HUDEP-2 (cell line): ENCODE measurements at regions not wholly inside any gene's neighbourhood (a gene's known extent, or its start where the extent isn't known, plus 50 kb on each side); places are given as distances from the start of the nearest gene placed in this dataset.

Experiments used
- DNase-seq, 76 experiments: peaks; one replicate each; lab custom pipeline; 2025; ENCODE audit not compliant: unreplicated experiment in 76 of 76; lab: John Stamatoyannopoulos, UW

DNA sequence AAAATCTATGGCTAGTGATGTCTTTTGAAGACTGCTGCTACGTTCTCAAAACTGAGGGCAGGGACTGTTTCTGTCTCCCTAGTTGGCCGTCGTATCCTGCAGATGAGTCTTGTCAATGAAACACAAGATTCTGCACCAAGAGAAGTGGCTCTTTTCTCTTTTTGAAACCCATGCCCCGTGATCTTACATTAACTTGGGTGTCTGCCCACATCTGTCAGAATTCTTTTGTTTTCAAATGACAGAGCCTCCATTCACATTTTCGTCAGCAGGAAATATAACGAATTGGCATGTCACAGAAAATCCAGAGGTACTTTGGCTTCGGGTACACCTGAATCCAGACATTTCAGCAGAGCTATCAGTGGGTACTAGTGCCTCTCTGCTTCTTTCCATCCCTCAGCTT lies 331.3 kb upstream of the PROK2 start:
- no peak for DNase-seq

DNA sequence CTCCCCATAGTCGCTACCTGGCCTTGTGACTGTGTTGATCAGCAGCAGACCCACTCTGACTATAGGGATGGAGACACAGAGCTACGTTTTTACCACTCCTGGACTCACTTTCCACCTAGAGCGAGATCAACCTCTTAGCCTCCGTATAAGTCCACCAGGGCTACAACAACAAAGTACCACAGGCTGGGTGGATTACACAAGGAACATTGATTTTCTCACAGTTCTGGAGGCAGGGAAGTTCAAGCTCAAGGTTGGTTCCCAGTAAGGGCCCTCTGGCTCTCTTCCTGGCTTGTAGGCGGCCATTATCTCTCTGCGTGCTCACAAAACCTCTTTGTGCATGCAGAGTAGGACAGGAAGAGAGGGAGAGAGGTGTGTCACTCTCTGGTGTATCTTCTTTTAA lies 330.4 kb upstream of the PROK2 start:
- DNase-seq = no peak

DNA sequence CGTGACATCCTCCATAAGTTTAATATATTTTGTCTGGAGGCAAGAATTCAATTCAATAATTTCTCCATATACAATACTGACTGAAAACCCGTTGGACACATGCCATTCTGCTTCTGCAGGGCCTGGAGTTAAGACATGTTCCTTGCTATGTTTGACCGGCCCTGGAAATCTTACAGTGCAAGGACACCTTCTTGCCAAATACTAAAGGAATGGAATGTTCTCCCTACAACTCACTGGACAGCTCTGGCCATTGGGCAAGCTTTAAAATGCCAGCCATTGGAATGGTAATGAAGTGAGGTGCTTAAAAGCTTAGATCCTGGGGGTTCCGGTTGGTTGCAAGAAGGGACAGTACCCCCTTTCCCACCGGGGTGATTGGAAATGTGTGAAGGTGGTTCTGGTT lies 329.8 kb upstream of the PROK2 start:
- no peak for DNase-seq

DNA sequence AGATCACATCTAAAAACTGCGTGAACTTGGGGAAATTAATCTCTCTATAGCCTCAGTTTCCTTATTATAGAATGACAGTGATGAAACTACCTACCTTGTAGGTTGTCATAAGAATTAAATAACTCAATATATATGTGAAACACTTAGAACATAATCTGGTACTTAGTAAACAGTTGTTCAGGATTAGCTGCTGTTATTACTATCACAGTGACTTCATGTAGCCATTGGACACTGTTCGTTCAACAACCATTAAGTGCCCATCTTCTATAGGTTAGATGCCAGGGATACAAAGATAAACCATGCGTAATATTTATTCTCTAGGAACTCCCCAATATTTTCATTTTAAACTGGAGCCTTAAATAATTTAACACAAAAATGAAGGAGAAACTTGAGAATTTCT lies 329.0 kb upstream of the PROK2 start:
- DNase-seq = no peak

DNA sequence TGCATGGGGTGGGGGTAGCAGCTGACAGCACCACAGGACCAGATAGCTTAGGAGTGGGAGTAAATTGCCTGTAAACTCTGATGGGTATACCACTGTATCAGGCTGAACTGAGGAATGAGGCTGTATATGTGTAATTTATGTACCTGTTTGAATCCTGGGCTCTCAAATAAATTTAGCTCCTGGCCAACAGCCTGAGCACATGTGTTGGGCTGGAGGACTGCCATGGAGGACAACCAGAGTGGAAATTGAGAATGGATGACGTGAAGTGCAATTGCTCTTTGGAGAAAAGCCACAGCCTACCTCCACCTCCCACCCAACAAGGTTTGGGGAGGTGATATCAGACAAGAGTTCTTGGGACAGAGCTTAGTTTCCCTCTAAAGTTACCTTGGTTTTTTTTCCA lies 328.6 kb upstream of the PROK2 start:
- DNase-seq = no peak

DNA sequence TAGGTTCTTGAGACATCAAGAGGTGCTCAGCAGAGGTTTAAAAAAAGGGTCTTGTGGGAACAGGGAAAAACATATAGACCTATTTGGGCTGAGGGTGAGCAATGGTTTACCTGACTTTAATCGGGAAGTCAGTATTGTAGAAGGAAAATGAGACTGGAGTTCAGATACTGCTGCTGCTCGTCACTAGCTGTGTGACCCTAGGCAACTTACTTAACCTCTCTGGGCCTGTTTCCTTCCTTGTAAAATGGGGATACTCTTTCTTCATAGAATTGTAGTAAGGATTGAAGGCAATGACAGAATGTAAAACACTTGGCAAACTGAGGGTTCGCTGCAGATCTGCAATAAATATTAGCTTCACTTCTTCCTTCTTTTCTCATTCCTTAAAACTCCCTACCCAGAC lies 327.5 kb upstream of the PROK2 start:
- no peak for DNase-seq

DNA sequence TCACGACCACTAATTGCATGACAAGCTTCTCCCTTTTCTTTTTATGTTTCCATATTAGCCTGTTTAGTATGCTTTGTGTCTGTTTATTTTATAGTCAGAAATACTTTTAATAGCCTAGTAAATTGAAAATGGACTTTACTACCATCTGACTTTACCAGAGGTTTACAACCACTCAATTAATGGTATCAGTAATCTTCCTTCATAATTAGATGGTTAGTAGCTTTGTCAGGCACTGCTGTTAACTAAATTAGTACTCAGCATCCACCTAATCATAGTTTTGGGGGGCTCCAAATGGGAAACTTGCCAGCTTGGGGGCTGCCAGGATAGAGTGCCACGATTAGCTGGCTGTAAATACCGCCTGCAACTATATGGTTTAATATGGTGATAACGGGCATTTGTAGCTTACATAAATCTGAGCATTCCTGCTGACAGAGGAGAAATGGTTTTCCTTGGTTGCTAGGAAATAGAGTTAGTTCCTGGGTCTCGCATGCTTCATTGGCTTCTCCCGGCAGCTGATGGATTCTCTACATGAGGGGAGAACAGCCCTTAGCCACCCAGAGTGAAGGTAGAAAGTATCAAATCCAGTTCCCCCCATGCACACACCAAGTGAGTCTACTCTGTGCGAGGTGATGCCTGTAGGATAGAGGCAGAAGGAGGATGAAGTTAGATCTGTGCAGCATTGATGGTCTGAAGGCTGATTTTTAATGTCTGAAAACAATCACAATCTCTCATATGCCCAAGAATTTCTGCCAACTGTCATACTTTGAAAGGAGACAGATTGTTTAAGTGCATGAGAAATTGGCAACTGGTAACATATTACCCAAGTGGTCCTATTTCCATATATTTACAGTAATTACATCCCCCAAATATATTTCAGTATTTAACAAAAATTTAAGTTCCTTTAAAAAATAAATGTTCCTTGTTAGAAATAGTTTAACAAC lies 326.6 kb upstream of the PROK2 start:
- DNase-seq = no peak

DNA sequence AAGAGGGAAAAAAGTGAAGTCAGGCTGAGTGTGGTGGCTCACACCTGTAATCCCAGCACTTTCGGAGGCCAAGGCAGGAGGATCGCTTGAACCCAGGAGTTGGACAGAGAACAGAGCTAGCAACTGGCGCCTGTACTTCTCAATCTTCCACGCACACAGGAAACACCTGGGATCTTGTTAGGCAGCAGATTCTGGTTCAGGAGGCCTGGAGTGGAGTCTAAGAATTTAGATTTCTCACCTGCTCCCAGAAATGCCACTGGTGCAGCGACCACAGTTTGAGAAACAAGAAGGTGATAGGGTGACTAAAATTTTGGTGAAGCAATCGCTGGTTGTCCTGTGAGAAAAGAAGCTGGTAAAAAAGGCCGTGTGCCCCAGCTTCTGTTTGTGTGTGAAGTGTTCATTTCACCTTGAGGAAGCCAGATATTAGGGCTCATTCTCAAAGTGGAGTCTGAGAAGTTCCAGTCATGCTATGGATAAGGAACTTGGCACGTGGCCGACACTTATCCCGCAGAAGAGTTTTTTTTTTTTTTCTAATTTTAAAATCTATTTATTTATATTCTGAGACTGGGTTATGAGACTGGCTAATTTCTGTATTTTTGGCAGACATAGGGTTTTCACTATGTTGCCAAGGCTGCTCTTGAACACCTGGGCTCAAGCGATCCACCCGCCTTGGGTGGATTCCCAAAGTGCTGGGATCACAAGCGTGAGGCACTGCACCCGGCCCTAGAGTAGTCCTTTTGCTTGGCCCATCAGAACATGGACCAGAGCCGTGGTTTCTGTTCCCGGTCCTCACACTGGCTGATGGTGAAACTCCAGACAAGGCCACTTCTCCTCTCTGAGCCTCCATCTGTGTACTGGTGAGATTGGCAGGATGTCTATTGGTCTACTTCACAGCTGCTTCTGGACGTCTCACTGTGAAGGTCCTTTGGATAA lies 324.6 kb upstream of the PROK2 start:
- DNase-seq = no peak

DNA sequence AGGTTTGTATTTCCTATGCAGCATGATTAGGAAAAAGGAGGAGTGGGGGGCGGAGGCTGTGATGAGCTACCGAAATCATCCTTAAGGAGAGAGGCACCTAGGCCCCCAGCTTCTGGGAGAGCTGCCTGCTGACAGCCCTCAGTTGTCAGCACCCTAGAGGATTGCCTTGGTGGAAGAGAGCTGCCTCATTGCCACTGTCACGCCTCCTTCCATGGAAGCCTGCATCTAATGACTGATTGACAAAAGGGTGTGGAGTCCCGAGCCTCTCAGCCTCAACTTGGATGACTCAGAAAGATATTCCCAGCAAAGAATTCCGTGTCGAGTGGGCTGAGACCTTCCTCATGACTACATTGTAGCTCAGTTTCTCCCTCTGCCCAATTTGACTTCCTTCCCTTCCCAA lies 320.4 kb upstream of the PROK2 start:
- DNase-seq = no peak

DNA sequence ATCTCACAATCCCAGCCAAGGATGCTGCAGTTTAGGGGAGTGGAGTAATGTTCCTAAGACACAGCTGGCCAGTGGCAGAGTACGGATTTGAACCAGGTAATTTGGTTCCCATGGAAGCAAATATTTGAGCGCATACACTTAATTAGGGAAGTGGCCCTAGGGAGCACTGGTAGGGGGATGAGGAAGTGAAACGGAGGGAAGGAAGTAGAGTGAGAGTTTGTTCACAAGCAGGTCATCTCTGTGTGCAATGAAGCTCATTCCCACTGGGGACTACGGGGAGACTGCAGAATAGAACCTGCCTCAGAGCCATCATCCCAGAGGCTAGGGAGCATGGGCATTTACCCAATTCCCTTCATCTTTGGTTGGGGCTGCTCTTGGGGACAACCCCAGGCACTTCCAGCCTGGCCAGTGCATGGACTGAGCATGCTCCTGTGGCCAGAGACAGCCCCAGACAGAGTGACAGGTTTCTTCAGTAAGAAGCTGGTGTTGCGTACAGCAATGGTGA lies 317.2 kb upstream of the PROK2 start:
- no peak for DNase-seq

DNA sequence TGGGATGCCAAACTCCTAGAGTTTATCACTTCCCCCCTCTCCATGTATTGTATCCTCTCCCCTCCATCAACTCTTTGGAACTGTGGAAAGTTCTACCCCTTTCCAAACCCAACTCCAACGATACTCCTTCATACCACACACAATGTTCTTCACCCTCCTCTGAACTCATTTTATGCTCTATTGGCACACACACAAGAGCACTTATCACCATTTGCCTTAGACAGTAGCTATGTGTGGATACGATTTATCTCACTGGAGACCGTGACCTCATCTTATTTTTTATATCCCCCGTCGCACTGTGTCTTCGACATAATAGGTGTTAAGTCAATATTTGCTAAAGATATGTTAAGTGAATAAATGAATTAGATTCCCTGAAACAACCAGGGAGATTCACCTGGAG lies 316.5 kb upstream of the PROK2 start:
- DNase-seq = no peak

DNA sequence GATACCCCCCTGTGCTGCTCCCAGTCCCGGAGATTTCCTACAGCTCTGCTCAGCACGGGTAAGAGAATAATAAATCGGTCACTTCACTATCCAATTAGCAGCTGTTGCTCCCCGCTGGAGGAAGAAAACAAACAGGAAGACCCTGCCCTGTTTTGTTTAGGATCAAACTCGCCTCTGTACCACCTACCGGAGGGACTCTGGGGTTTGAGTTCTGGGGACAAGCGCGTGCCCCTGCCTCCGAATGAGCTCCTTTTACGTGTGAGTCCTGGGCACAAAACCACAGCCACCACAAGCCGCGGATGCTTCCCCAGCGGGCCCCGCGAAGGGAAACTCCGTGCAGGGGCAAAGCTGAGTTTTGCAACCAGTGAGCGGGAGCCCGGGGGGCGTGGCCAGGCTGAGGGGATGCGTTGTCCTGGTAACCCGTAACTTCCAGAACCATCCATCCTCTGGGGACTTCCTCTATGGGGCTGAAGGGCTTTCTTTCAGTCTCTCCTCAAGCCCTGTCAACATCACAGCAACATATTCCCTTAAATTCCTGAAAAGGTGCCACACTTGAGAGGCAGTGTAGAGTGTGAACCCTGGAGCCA lies 315.7 kb upstream of the PROK2 start:
- peak in 6 of 76 experiments; percentile 9 to 18 (median 14) for DNase-seq

DNA sequence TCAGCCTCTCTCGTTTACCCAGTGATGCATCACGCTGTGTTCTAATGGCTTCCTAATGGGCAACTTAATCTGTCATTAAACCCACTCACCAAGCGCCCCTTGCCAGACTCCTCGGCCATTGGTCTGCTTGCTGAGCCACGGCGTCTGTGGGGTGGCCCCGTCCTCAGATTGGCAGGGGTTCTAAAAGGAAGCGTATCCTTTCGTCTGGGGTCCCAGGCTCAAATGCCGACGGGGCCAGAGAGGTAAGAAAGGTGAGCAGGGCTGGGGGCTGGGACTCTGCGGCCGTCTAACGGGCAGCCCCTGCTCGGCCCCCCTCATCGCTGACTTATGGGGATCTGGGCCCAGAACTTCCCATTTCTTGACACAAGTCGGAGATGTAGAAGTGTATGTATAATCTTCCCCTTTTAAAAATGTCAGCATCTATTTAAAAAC lies 315.1 kb upstream of the PROK2 start:
- no peak for DNase-seq

DNA sequence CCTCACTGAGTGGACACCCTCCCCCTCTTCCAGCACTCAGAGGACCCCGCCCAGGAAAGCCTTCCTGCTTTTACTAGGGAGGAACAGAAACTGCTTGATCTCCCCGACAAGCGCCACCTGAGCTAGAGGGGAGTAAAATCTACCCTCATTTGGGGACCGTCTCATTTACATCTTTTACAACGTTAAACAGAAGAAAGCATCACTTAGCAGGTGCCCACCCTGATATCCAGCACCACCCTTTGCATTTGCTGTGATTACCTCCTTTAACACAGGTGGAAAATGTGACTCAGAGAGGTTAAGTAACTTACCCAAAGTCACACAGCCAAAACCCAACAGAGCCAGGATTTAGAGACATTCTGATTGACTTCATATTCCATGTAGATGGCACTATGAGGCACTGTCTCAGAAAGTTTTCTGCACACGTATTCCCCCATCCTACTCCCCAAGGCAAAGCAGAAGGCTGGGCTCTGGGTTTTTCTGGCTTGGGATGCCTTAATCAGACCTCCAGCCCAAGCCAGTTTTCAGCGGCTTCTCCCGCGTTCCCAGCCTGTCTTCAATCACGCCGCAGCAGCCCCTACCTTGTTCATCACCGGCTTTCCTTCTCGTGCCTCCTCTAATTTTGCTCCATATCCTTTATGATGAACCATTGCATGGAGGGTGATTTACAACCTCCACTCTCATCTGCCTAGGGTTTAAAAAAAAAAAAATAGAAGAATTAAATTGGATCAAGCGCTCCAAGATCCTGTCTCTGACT lies 314.6 kb upstream of the PROK2 start:
- DNase-seq = no peak

DNA sequence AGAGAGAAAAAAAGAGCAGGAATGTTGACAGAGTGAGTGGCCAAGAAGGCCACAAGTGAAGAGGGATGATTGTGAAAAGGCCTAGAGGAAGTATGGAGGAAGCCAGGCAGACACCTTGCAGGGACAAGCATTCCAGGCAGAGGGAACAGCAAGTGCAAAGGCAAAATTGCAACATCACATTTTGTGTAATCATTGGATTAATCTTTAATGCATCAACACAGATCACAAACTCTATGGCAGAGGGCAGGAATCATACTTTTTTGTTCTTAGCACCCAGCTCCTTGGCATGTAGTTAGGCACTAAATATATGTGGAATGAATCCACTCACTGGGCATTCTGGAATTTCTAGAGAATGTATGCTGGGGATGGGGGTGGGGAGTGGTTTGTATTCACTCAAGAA lies 312.1 kb upstream of the PROK2 start:
- DNase-seq = no peak

DNA sequence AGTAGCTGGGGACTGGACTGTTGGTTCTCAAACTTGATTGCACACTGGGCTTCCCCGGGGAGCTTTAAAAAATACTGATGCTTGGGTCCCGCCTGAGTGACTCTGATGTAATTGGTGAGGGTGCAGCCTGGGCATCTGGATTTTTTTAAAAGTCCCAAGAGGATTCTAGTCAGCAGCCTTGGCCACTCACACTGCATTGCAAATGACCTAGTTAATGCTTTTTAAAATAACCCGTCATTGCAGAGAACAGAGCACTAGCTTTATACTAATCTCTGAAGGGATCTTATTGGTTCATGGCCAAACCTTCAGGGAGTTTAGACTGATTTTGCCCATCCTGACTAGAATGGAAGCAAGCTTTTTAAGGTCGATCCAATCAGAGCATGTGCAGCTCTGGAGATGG lies 310.6 kb upstream of the PROK2 start:
- no peak for DNase-seq

DNA sequence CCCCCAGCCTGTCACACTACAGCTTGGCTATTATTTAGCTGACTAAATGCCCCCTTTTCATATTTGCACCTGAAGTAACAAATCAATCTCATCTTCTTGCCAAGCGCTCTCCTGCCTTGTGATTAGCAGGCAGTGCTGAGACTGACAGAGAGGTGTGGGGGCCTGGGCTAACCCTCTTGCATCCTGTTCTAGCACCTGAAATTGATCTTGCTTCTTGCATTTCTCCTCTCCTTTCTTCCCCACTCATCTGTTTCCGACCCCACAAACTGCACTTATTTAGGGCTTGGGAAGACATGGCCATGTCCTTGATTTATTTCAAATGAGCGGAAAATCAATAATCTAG lies 309.0 kb upstream of the PROK2 start:
- no peak for DNase-seq

DNA sequence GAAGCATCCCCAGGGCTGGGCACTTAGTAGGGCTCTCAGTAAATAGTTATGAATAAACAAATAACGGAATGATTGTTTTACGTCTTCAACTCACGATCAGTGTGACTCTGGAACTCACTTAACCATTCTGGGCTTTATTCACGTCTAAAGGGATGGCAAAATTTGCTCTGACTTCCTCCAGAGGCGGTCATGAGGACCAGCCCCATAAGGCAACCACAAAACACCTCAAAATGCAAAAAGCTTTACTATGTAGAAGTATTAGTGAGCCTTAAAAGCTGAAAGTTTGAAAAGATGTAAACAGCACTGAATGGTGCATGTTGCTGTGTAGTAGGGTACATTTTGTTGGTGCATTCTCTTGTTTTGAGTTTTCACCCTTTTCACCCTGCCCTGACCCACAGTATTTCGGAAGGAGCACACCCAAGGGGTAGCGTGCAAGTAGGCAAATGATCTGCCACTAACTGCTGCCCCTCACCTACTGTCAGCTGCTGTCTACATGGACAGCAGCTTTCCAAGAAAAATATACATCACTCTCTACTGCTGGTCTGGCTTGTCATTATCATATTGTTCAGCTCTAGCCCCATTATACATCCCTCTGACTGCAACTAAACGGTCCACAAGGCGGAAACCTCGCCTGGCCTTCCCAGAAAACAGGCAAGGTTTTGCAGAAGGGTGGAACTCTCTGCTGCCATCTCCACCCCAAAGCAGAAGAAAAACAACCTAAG lies 308.5 kb upstream of the PROK2 start:
- no peak for DNase-seq

DNA sequence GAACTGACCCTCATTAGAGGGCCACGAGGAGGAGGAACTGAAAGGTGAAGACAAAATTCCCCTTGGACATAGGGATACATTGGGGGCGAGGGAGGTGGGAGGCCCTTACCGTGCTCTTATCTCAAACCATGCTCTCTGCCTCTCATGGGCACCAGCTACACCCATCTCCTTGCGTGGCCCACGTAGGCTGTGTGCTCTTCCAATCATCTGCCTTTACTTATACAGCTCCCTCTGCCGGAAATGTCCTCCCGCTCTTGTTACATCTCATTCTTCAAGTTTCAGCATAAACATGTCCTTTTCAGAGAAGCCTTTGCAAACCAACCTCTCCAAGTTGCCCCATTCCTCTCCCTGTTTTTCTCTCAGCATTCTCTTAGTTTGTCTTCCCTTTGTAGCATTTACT lies 307.8 kb upstream of the PROK2 start:
- DNase-seq = no peak

DNA sequence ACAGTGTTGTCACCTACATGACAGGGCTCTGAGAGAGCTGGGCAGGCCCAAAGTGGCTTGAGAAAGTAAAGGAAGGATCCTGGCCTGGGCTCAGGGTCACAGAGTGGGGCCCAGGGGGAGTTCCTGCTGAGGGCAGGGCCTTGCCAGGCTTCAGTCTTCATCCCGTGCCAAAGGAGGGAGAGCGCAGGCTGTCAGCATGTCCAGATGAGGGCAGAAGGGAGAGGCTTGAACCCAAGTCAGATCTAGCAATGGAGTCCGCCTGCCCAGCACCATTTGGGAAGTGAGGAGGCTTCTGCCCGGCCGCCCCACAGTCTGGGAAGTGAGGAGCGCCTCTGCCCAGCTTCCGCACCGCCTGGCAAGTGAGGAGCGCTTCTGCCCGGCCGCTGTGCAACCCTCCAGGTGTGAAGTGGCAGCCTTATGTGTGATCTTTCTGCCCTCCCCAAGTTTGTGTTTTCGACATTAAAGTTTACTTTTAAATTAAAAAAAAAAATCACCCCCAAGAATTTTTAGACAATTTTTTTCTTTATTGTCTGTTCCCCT lies 303.6 kb upstream of the PROK2 start:
- no peak for DNase-seq
